Peyer's patch (tissue), 4 donors: ENCODE measurements at regions not wholly inside any gene's neighbourhood (a gene's known extent, or its start where the extent isn't known, plus 50 kb on each side); places are given as distances from the start of the nearest gene placed in this dataset.

Experiments
- DNase-seq, 3 donors: peaks; one replicate each; pipeline ENCODE4 v3.0.0-alpha.2; 2017 to 2019
- H3K27ac ChIP-seq, 4 donors: fragments of 200-600 bp; sonication (generic); one replicate each; pipeline ENCODE4 v1.5.1; 2016 to 2019
- H3K27me3 ChIP-seq, 2 donors: fragments of 200-600 bp; sonication (generic); one replicate each; pipeline ENCODE4 v1.5.1; 2019
- H3K36me3 ChIP-seq, 3 donors: fragments of 200-600 bp; sonication (generic); one replicate each; pipeline ENCODE4 v1.5.1; 2016 to 2019
- H3K4me1 ChIP-seq, 4 donors: fragments of 200-600 bp; sonication (generic); one replicate each; pipeline ENCODE4 v1.5.1; 2016 to 2019
- H3K4me3 ChIP-seq, 4 donors: fragments of 200-600 bp; sonication (generic); 1 replicate in 3 of 4; 2 replicates in 1 of 4; pipeline ENCODE4 v1.5.1; 2016 to 2019; ENCODE audit warnings: mild to moderate bottlenecking in 1 of 4
- H3K9me3 ChIP-seq, 4 donors: fragments of 200-600 bp; sonication (generic); one replicate each; pipeline ENCODE4 v1.5.1; 2016 to 2019; ENCODE audit warnings: mild to moderate bottlenecking in 1 of 4
- POLR2A ChIP-seq, 2 donors: fragments of 450-650 bp; IDR thresholded peaks; one replicate each; pipeline ENCODE4 v1.5.1; 2017; ENCODE audit warnings: antibody characterized with exemption in 2 of 2, mild to moderate bottlenecking in 2 of 2, moderate library complexity in 2 of 2
- TF ChIP-seq, protein P1 (sequence below), 6 experiments: fragments of 450-650 bp in 4 of 6; fragments of 200-600 bp in 2 of 6; sonication (generic) in 1 of 6; IDR thresholded peaks; one replicate each; pipeline ENCODE4 v1.5.1; 2017 to 2019; ENCODE audit warnings: antibody characterized with exemption in 6 of 6, mild to moderate bottlenecking in 3 of 6, moderate library complexity in 1 of 6

DNA sequence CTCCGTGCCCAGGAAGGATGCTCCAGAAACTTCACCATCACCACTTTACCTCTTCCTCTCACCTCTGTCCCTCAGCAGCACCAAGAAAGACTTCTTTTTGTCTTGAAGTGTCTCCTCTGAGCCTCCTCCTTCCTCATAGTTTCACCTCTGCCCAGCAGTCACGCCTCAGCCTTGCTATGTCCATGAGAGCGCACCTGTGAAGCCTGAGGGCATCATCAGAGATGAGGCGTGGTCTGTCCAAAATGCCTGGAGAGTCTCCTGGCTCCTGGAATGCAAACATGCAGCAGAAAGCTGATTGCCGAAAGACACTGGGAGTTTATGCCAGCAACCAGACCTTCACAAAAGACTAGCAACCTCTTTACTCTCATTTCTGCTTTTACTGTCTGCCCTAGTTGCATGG is 336.6 kb downstream of the TEX29 start:
- DNase-seq: no peak
- TF ChIP-seq, protein P1, sequence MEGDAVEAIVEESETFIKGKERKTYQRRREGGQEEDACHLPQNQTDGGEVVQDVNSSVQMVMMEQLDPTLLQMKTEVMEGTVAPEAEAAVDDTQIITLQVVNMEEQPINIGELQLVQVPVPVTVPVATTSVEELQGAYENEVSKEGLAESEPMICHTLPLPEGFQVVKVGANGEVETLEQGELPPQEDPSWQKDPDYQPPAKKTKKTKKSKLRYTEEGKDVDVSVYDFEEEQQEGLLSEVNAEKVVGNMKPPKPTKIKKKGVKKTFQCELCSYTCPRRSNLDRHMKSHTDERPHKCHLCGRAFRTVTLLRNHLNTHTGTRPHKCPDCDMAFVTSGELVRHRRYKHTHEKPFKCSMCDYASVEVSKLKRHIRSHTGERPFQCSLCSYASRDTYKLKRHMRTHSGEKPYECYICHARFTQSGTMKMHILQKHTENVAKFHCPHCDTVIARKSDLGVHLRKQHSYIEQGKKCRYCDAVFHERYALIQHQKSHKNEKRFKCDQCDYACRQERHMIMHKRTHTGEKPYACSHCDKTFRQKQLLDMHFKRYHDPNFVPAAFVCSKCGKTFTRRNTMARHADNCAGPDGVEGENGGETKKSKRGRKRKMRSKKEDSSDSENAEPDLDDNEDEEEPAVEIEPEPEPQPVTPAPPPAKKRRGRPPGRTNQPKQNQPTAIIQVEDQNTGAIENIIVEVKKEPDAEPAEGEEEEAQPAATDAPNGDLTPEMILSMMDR (IDR thresholded peaks at IDR 0.05): no peak
- no peak for TF ChIP-seq POLR2A (IDR thresholded peaks at IDR 0.05)
- Histone ChIP-seq H3K27me3 (no peaks in the 10 kb centered on the region), H3K4me1 (no peaks in the 10 kb centered on the region), H3K9me3 (no peaks in the 10 kb centered on the region), H3K36me3 (no peaks in the 10 kb centered on the region), H3K4me3 (no peak overlapping the region), H3K27ac (no peak overlapping the region)

DNA sequence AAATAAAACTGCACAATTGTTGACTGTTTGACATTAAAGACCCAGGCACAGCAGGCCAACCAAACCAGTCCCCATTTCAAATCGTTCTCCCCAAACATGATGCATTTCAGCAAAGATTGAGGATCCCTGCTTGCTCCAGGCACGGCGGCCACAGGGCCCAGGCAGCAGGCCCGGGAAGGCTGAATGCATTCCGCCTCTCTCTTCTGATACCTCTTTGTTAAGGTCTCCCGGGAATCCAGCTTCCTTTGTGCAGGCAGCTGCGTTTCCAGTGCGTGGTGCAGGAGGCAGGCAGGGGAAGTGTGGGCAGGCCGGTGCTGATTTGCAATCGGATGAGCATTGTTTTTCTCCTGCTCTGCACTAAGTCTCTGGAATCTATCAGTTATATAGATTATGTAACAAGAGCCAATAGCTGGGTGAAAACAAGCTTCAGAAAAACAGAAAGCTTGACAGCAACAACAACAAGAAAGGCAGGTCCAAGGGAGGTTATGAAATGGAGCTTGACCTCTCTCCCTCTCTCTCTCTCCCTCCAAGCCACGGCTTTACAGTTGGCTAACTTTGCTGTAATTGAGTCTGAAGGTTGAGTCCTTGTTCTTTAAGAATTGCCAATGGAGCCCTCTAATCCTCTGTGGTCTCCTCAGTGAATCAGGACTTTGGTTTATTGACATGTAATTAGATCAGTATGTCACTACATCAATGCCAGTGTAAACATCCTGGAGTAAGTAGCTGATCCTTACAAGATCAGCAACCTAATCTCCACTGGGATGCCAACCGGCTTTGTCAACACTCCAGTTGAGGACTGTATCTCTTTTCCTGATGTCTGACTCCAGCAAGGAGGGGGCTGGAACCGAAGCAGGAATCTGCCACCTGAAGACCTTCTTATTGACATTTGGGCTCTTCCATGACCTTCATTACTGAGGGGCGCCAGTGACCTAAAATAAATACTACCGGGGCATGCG is 338.0 kb downstream of the TEX29 start:
- no peaks in the 10 kb centered on the region for H3K9me3 ChIP-seq
- DNase-seq: peak in 1 of 3 donors; percentile 34
- H3K36me3 ChIP-seq: no peaks in the 10 kb centered on the region
- peak overlapping the region in 1 of 4 donors; percentile 9 for H3K27ac ChIP-seq
- TF ChIP-seq, protein P1 (IDR thresholded peaks at IDR 0.05): no peak
- no peak for TF ChIP-seq POLR2A (IDR thresholded peaks at IDR 0.05)
- no peaks in the 10 kb centered on the region for H3K27me3 ChIP-seq
- no peaks in the 10 kb centered on the region for H3K4me1 ChIP-seq
- no peak overlapping the region for H3K4me3 ChIP-seq

DNA sequence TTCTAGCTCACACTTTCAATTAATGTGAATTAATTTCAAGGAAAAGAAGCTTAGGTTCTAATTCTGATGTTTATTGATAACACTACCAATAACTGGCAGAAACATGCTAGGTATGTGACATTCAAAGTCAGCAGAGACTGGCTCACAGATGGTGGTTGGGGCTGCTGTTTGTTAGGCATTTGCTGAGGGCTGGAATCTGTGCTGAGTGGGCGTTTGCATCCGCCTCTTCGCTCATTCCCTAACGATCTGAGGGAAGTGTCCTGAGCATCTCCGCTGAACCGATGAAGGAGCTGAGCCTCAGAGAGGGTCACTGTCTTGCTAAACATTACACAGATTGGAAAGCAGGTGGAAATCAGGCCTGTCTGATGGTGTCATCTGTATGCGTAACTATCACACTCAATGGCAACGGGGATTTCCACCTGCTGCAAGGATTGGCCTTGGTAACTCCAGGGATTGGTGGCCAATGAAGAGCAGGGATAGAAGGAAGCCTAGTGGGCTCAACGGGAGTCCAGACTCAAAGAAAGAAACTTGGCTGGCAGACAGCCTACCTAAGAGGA is 338.9 kb downstream of the TEX29 start:
- Histone ChIP-seq H3K9me3 (no peaks in the 10 kb centered on the region), H3K4me3 (no peak overlapping the region), H3K36me3 (no peaks in the 10 kb centered on the region), H3K27ac (no peak overlapping the region), H3K4me1 (no peaks in the 10 kb centered on the region), H3K27me3 (no peaks in the 10 kb centered on the region)
- no peak for DNase-seq
- TF ChIP-seq, protein P1 (IDR thresholded peaks at IDR 0.05): no peak
- no peak for TF ChIP-seq POLR2A (IDR thresholded peaks at IDR 0.05)

DNA sequence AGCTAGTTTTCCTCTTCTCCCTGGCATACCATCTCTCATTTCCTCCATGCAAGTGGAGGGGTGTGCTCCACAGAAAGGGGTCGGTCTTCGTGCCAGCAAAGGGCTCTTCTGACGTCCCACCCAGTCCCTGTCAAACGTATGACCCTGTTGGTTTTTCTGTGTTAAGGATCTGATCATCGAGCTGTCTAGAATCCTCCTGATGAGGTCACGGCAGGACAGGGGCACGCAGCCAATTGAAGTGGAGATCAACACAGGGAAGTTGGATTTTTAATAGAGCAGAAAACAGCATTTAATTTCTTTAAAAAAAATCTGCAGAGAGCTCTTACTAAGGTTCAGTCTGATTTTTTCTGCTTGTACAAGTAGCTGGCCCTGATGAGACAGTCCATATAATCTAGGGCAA is 339.4 kb downstream of the TEX29 start:
- Histone ChIP-seq H3K4me3 (no peak overlapping the region), H3K27ac (no peak overlapping the region), H3K4me1 (no peaks in the 10 kb centered on the region), H3K27me3 (no peaks in the 10 kb centered on the region), H3K36me3 (no peaks in the 10 kb centered on the region), H3K9me3 (no peaks in the 10 kb centered on the region)
- no peak for TF ChIP-seq POLR2A (IDR thresholded peaks at IDR 0.05)
- TF ChIP-seq, protein P1 (IDR thresholded peaks at IDR 0.05): no peak
- no peak for DNase-seq

DNA sequence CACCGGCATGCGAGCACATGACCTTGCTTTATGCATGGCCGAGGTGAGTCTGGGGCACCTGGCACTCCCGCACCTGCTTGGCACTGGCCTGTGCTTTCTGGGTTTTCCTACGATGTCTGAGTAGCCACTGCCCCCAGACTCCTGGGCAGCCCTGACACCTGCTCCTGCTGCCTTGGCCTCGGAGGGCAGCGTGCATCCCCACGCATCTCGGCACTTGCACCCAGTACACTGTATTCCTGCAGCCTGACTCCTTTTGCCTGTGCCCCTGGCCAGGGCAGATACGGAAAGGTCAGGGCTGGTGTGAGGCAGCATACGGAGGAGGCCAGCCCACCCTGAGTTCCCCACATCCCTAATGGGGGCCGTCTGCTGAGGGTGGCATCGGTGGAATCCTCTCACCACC is 340.6 kb downstream of the TEX29 start:
- no peak overlapping the region for H3K4me3 ChIP-seq
- TF ChIP-seq, protein P1 (IDR thresholded peaks at IDR 0.05): no peak
- no peak for TF ChIP-seq POLR2A (IDR thresholded peaks at IDR 0.05)
- no peaks in the 10 kb centered on the region for H3K4me1 ChIP-seq

More for the DNA sequence above, 340.6 kb downstream of the TEX29 start:
- Histone ChIP-seq H3K9me3 (no peaks in the 10 kb centered on the region), H3K36me3 (no peaks in the 10 kb centered on the region), H3K27ac (no peak overlapping the region), H3K27me3 (no peaks in the 10 kb centered on the region)
- no peak for DNase-seq
